ENCODE measurements at regions not wholly inside any gene's neighbourhood (a gene's known extent, or its start where the extent isn't known, plus 50 kb on each side); places are given as distances from the start of the nearest gene placed in this dataset.

DNA sequence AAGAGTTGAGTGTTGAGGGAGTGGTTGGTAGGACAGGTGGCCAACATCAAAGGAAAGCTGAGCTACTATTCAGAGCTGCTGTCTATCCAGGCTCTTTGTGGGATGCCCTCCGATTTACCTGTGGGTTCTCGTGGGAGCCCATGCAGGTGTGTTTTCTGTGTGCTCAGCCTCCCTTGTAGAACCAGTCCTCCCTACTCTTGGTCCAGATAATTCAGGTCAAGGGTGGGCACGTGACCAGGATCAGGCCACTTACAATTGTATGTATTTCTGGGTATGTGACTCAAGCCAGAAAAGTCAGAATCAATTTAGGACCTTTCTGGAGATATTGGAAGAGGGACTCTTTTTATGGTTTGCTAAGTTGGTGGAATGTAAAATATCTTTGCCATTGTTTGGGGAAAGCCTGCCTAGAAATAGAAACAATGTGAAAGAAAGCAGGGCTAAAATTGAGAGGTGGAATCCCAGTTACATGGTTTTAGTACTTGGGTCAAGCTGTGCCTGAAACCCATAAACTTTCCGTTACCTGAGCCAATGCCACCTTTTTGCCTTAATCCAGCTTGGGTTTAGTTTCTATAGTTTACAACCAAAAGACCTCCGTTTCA is 93.2 kb downstream of the PDCL3 start:
- no peak for DNase-seq (ENCODE audit: low read depth)

DNA sequence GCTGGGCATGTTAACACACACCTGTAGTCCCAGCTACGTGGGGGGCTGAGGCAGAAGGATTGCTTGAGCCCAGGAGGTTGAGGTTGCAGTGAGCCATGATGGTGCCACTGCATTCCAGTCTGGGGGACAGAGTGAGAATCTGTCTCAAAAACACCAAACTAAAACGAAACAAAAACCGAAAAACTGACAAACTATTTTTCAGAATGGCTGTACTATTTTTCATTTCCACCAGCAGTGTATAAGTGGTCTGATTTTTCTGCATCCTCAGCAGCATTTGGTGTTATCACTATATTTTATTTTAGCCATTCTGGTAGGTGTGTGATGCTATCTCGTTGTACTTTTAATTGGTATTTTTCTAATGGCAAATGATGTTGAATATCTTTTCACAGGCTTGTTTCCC is 95.2 kb downstream of the PDCL3 start:
- H3K4me3 ChIP-seq (ENCODE audit: low read depth, low read length): no peak overlapping the region

More for the DNA sequence above, 93.2 kb downstream of the PDCL3 start:
- no peak overlapping the region for H3K4me3 ChIP-seq (ENCODE audit: low read depth, low read length)

DNA sequence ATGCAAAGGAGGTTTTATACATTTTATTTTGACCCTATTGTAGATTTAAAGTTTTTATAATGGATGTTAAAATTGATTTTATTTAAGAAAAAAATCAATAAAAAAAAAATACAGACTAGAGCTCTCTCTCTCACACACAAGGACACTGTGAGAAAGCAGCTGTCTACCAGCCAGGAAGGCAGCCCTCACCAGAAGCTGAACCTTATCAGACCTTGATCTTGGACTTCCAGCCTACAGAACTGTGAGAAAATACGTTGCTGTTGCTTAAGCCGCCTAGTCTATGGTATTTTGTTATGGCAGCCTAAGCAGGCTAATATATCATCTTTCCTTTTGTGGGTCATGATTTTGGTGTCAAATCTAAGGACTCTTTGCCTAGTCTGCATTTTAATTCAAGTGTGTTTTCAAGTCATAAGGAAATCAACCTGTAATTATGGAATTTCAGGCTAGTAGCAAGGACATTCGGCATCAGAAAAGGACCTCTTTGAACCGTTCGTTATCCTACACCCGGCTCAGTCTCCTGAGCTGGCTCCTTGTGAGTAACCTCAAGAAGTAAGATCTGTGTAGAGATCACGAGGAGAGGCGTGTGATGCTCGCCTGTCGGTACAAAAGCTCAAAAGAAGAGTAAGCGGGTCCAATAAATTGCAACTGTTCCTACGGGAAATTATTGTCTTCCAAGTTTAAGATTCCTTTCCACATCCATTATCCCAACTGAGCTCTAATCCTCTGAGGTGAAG is 98.2 kb downstream of the PDCL3 start:
- no peak for DNase-seq (ENCODE audit: low read depth)
- H3K4me3 ChIP-seq (ENCODE audit: low read depth, low read length): no peak overlapping the region

More for the DNA sequence above, 95.2 kb downstream of the PDCL3 start:
- no peak for DNase-seq (ENCODE audit: low read depth)

DNA sequence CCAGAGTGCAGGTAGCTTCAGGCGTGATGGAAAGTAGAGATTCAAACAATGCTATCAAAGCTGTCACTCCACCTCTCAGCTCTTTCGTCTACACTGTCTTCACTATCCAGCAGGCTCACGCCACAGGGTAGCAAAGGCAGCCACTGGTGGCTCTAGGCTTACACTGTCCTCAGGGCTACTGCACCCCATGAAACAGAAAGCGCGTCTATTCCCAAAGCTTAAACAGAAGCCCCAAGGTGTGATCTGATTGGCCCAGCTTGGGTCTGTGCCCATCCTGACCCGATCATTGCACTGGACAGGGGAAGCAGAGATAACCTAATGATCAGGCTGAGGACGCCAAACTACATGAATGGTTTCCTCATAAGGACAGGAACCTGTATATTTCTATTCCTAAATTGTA is 100.1 kb downstream of the PDCL3 start:
- no peak for DNase-seq (ENCODE audit: low read depth)
- no peak overlapping the region for H3K4me3 ChIP-seq (ENCODE audit: low read depth, low read length)

DNA sequence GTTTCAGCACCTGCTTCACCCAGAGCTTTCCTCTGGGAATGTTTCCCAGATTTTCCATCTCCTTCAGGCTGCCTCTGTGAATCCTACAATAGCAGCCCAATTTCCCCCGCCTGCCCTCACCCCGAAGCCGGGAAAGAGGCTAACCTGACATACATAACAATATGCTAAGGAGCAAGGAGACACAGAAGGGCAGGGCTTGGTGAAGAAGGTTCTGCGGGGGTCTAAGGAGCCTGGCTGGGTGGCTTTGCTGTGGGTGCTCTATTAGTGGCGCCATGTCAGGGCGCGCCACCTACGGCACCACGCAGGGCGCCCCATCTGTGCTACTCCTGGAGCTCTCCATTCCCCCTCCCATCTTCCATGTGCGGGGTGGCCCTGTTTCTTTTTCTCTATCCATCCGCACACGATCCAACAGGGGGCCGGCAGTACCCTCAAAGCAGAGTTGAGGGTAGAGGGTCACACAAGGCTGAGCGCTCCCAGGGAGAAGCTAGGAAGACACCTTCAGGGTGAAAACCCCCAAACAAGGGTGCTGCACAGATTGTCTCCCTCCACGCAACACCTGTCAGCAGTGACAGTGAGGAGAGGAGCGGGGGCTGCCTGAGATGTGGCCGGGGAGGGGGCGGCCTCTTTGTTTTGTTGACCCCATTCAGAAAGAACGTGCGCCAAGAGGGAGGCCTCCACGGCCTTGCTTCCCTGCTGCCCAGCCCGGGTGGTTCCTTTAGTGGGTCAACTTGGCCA is 101.4 kb downstream of the PDCL3 start:
- DNase-seq (ENCODE audit: low read depth): no peak
- no peak overlapping the region for H3K4me3 ChIP-seq (ENCODE audit: low read depth, low read length)

DNA sequence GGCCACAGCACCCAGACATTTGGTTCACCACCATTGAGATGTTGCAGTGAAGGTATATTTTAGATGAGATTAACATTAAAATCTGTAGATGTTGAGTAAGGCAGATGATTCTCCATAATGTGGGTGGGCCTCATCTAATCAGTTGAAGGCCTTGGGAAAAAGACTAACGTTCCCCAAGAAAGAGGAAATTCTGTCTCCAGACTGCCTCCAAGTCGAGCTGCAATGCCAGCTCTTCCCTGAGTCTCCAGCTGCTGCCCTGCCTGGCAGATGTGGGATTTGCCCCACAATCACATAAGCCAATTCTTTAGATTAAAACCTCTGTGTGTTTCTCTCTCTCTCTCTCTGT is 101.9 kb downstream of the PDCL3 start:
- no peak overlapping the region for H3K4me3 ChIP-seq (ENCODE audit: low read depth, low read length)
- DNase-seq (ENCODE audit: low read depth): no peak

DNA sequence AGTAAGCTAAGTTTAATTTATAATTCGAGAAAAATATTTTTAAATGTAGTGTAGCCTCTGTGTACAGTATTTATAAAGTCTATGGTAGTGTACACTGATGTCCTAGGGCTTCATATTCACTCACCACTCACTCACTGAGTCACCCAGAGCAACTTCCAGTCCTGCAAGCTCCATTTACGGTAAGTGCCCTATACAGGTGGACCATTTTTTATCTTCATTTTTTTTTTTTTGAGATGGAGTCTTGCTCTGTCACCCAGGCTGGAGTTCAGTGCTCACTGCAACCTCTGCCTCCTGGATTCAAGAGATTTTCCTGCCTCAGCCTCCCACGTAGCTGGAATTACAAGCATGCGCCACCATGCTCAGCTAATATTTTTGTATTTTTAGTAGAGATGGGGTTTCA is 104.2 kb downstream of the PDCL3 start:
- H3K4me3 ChIP-seq (ENCODE audit: low read depth, low read length): no peak overlapping the region
- DNase-seq (ENCODE audit: low read depth): no peak

DNA sequence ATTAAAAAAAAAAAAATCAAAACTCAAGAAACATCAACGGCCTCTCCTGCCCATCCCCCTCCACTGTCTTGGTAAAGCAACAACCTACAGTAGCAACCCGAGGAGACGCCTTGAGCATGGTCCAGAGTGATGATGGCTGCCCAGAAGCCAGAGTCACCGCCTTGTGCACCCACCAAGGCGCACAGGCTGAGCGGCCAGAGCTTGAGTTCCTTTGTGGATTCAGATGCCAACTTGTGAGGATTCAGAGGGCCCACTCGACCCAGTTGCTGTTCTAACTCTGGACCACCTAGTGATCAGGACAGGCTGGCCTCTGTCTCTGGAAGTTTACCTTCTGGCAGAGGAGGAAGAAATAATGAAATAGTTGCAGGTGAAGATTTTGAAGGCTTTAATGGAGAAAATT is 105.0 kb downstream of the PDCL3 start:
- DNase-seq (ENCODE audit: low read depth): no peak
- H3K4me3 ChIP-seq (ENCODE audit: low read depth, low read length): no peak overlapping the region

DNA sequence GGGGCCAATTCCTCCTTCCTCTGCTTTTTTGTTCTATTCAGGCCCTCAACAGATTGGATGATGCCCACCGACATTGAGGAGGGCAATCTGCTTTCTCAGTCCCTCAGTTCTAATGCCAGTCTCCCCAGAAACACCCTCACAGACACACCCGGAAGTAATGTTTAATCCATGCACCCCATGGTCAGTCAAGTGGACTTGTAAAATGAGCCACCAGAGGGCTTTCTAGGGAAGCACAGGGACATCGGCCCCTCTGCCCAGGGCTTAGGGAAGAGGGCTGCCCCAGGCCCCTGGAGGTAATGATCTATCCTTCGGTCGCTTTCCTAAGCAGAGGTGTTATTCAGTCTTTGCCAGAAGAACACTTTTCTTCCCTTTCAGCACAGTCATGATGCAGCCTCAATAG is 107.4 kb downstream of the PDCL3 start:
- no peak overlapping the region for H3K4me3 ChIP-seq (ENCODE audit: low read depth, low read length)
- no peak for DNase-seq (ENCODE audit: low read depth)

DNA sequence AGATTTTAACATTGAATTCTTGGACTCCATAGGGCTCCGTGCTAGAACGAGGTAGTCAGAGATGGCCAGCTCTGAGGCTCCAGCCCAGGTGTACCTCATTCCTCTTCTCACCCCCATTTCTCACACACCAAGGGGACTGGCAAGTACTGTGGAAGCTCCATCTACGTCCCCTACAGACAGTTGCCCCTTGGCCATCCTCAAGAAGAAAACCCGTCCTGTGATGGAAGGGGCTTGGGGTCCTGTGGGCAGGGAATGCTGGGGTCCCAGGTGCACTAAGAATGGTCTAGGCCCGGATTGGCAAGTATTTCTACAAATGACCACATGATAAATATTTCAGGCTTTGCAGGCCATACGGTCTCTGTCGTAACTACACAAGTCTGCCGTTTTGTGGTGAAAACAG is 110.3 kb downstream of the PDCL3 start:
- no peak overlapping the region for H3K4me3 ChIP-seq (ENCODE audit: low read depth, low read length)
- DNase-seq (ENCODE audit: low read depth): no peak

DNA sequence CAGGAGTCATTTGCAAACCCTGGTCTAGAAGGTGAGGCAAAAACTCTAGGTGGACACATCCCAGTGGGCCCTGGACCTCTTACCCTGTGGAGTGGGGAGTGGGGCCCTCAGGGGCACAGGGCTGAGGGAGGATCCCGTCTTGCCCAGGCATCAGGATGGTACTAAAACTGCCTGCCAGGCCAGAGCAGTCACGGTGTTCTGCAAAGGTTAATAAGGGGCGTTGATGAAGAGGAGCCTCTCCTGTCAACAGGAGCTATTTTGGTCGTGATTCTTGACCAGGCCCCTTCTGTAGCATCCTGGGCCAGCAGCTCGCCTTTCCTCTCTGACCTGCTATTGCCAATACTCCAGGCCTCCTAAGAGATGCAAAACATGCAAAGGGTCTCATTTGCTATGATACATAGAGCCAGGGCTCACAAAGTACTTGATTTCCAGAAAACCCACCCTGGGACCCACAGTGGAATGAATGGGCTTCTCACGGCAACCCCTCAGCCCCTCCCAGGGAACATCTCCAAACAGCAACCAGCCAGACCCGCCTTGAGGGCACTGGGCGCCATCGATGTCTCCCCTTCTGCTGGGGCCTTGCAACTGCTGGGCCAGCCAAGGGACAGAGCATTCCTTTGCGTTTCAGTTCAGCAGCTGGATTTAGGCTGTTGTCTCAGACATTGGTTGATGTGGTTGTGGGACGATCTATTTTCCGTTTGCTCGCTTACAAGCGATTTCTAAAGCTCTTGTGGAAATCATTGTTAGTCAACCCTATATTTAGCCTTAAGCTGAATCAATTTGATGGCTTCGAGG is 111.1 kb downstream of the PDCL3 start:
- no peak for DNase-seq (ENCODE audit: low read depth)

DNA sequence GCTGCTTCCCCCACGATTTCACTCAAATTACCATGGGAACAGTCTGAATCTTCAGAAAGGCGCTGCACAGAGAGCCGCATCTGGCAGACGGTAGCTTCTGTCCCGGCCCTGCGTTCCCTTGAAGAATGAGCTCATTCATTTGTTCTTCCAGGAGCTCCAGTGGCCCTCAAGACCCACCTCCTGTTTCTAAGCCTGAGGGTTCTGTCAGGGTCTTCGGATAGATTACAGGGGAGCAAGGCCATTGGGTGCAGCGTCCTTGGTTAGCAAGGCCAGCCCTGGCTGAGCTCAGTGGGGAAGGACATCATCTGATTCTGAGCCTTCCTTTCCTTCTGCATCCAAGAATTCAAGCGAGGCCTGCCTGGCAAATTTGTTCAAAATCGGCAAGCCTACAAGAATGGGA is 111.9 kb downstream of the PDCL3 start:
- DNase-seq (ENCODE audit: low read depth): no peak
- no peak overlapping the region for H3K4me3 ChIP-seq (ENCODE audit: low read depth, low read length)

More for the DNA sequence above, 111.1 kb downstream of the PDCL3 start:
- H3K4me3 ChIP-seq (ENCODE audit: low read depth, low read length): no peak overlapping the region

DNA sequence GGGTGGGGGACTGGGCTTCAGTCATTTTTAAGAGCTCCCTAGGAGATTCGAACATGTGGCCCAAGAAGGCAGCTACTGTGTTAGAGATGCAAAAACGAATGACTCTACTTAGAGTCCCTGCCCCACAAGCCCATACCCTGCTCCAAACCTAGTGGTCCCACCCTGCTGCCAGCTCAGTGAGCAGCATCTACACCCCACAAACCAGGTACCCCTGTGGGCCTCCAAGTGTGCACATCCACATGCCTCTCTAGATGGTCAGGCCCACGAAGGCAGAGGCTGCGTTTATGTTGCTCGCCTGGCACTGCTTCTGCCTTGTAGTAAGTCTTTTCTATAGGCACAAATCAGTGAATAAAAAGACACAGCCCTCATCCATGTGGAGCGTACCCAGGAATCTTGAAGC is 112.6 kb downstream of the PDCL3 start:
- no peak for DNase-seq (ENCODE audit: low read depth)
- H3K4me3 ChIP-seq (ENCODE audit: low read depth, low read length): no peak overlapping the region

DNA sequence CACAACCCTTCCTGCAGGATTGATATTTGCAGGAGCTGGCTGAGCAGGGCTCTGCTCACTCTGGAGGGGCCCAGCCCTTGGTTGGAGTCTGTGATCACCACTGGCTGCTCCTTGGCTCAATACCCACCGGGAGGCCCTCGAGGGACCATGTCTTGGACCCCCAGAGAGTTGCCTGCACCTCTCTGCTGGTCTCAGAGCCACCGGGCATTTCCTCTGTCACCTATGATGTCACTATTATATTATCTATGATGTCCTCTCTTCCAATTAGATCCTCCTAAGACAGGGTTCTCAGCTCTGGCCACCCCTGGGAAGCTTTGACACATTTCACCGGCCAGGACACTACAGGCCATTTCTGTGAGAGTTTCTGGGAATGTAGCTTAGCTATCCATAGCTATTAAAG is 113.1 kb downstream of the PDCL3 start:
- H3K4me3 ChIP-seq (ENCODE audit: low read depth, low read length): no peak overlapping the region
- no peak for DNase-seq (ENCODE audit: low read depth)

DNA sequence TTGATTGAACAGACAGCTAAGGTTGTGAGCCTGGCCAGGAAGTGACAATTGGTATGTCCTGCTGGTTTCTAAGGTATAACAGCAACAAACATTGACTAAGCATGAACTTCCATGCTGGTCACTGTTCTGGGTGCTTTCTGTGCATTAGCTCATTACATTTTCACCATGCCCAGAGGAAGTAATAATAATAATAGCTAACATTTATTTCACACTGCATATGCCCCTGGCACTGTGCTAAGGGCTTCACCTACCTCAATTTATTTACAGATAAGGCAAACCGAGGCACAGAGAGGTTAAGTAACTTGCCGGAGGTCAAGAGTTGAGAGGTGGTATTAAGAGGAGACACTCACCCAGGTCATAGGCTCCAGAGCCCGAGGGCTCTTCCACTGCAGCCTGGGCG is 113.6 kb downstream of the PDCL3 start:
- no peak for DNase-seq (ENCODE audit: low read depth)

DNA sequence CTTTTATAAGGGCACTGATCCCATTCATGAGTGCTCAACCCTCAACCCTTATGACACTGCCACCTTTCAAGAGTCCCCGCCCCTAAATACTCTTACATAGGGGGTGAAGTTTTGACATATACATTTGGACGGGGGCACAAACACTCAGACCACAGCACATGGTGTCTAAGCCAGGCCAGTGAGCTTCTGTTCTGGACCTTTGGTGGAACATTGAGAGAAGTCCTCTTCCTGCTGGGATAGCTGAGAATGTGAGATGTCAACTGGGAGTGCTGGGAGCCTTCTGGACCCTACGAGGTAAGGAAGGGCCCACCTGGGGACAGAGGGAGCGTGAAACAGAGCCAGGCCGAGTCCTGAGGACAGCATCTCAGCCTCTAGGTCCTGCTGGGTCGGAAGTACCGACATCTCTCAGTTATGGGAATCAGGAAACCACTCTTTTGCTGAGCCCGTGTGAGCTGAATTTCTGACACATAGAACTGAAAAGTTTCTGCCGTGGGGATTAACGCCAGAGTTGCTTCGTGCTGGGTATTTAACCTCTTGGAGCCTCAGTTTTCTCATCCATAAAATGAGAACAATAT is 114.9 kb downstream of the PDCL3 start:
- H3K4me3 ChIP-seq (ENCODE audit: low read depth, low read length): no peak overlapping the region
- DNase-seq (ENCODE audit: low read depth): no peak

More for the DNA sequence above, 113.6 kb downstream of the PDCL3 start:
- H3K4me3 ChIP-seq (ENCODE audit: low read depth, low read length): no peak overlapping the region

DNA sequence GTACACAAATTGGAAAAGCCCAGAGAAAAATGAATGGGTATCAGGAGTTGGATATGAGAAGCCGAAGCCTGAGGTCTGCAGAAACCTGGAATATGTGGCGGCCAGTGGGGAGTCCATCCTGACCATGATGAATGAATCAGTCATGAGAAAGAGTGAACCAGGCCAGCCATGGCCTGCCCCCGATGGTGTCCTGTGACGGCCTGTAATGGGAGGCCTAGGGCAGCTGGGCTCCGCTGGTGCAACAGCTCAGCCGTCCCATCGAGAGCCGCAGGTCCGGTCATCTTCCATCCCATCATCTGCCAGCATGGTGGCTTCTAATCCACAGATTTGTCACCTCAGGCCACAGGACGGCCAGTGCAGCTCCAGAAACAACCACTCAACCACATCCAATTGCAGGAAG is 116.4 kb downstream of the PDCL3 start:
- DNase-seq (ENCODE audit: low read depth): no peak
- no peak overlapping the region for H3K4me3 ChIP-seq (ENCODE audit: low read depth, low read length)

DNA sequence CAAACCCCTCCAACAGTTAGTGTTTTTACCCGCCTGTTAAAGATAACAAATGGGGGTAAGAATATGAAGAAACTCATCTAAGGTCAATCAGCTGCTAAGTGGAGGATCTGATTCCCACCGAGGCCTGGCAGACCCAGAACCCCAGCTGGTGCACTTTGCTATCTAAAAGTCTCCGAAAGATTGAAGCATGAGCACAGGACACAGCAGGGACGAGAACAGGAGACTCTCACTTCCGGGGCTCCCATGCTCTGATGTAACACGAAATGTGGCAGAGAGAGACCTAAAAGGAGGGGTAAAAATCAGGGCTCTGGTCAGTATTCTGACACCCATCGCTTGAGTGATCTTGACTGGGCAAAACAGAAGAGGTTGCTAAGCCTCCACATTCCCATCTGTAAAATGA is 119.7 kb downstream of the PDCL3 start:
- no peak for DNase-seq (ENCODE audit: low read depth)
- no peak overlapping the region for H3K4me3 ChIP-seq (ENCODE audit: low read depth, low read length)

DNA sequence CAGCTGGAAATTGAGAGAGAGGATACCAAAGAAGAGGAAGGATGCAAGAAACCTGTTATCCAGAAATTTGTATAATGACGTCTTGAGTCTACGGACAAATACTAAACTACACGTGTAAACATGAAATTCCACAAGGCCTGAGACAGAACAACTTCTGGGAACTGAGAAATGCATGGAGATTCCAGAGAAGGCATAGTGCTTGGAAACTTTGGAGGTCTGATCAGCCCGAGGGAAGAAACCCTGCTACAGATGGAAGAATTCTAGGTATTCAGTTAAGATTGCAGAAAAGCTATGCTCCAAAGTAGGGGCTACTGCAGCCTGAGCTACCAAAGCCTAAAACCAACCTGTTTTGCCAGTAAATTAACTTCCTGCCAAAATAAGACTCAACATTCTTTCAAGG is 120.4 kb downstream of the PDCL3 start:
- no peak overlapping the region for H3K4me3 ChIP-seq (ENCODE audit: low read depth, low read length)
- no peak for DNase-seq (ENCODE audit: low read depth)

DNA sequence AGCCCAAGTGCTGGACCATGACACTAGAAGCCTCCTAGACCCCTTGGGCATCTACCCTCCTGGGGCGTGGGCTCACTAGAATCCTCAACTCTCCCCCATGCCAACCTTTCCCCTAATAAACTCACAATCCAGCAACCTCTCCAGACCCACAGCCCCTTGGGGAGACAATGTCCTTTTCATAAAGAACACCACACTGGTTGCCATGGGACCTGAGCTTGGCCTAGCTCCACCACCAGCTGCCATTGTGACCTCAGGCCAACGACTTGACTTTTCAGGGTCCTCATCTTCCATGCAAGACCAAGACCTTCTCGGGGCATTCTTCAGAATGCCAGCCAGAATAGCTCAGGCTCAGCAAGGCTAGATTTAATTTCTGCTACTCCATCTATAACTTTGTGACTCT is 128.1 kb upstream of the NPAS2 start:
- H3K4me3 ChIP-seq (ENCODE audit: low read depth, low read length): no peak overlapping the region
- no peak for DNase-seq (ENCODE audit: low read depth)
